ENCODE measurements at regions not wholly inside any gene's neighbourhood (a gene's known extent, or its start where the extent isn't known, plus 50 kb on each side); places are given as distances from the start of the nearest gene placed in this dataset.
A peak's percentile ranks its signal among the peaks of the same experiment; 100 is the strongest.

- no peak for DNase-seq
Observed at GRCh38 chr6:28709478-28710349, 184.0 kb downstream of the GPX5 start.

GRCh38 chr6:28710466-28711191, 184.9 kb downstream of the GPX5 start:
- no peak for DNase-seq

DNA sequence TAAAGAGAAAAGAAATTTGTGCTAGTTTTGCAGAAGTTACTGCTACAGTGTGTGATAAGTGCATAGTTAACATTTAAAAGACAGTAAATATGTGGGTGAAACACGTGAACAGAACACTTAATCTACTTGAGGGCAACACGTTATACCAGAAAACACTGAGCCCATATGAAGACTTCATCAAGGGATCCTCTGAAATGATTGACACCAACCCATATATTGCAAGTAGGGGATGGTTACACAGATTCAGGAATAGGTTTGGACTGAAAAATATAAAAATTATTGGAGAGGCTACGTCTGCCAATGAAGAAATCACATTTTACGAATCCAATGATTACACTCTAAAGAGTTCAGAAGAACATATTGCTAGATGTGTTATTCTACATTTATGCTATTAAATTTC, 185.6 kb downstream of the GPX5 start:
- DNase-seq = no peak

DNA sequence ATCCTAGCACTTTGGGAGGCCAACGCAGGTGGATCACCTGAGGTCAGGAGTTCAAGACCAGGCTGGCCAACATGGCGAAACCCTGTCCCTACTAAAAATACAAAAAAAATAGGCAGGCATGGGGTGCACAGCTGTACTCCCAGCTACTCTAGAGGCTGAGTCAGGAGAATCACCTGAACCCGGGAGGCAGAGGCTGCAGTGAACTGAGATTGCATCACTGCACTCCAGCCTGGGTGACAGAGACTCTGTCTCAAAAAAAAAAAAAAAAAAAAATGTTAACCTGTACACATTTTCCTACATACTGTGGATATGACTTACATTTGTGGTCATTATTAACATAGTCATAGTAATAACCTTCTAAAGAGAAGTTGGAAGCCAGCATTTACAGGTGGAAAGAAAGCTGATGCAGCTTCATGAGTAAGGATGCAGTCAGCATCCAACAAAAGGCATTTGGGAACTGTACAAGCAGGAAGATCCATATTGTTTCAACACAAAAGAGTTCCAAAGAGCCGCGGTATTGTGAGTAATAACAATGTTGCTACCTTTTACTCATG, 186.2 kb downstream of the GPX5 start:
- no peak for DNase-seq

- DNase-seq = no peak
Observed at GRCh38 chr6:28712982-28713381, 187.3 kb downstream of the GPX5 start.

GRCh38 chr6:28719275-28719940, 193.7 kb downstream of the GPX5 start:
- peak; percentile 16 for DNase-seq

- no peak for DNase-seq
Observed at GRCh38 chr6:28720357-28721231, 194.9 kb downstream of the GPX5 start.

- DNase-seq = no peak
Observed at GRCh38 chr6:28721372-28721771, 195.7 kb downstream of the GPX5 start.

DNA sequence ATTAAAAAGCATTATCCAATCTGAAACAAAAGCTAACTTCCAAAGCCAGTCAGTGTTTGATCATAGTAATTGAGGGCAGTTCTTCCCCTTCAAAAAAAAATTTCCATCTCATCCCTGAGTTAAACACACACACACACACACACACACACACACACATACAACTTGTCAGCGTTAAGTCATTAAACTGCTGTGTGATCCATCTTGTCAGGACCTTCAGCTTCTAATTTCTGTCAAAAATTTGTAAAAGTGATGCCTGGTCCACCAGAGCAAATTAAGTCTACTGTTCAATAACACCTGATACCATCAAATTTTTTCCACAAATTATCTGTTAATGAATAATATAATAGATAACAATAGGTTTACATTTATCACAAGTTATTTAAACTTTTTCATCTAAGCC, 198.7 kb downstream of the GPX5 start:
- DNase-seq = no peak

GRCh38 chr6:28725274-28725809, 198.4 kb downstream of the TRIM27 start:
- no peak for DNase-seq

- no peak for DNase-seq
Observed at GRCh38 chr6:28725890-28726348, 197.9 kb downstream of the TRIM27 start.

DNA sequence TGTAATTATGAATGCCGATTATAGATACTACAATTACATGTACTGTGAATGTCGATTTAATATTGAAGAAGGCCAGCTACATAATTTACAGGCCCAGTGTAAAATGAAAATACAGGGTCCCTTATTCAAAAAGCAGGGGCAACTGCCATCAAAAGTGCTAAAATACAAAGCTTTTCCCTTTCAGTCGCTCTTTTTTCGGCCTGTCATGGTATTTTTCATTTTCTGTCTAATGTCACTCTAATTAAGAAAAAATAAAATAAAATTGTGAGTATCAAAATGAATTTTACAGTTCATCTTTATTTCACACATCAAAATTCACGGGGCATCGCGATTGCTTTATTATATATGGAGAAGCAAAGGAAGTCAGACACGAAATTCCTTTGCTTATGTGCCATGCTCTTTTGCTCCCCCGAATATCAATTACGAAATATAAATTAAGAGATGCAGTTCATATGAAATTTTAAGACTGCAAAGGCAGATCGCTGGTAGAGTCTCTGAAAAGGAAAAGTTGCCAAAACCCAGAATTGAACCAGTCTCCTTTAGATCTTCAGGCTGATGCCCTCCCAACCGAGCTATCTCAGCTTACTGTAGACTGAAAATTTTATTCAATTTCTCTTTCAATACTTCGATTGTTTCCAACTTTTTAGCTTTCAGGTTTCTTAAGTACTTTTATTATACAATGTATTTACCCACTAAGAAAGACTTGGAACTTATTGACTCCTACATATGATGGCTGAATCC, 197.0 kb downstream of the TRIM27 start:
- no peak for DNase-seq

- DNase-seq = peak; percentile 82
Observed at GRCh38 chr6:28727559-28728211, 196.1 kb downstream of the TRIM27 start.

DNA sequence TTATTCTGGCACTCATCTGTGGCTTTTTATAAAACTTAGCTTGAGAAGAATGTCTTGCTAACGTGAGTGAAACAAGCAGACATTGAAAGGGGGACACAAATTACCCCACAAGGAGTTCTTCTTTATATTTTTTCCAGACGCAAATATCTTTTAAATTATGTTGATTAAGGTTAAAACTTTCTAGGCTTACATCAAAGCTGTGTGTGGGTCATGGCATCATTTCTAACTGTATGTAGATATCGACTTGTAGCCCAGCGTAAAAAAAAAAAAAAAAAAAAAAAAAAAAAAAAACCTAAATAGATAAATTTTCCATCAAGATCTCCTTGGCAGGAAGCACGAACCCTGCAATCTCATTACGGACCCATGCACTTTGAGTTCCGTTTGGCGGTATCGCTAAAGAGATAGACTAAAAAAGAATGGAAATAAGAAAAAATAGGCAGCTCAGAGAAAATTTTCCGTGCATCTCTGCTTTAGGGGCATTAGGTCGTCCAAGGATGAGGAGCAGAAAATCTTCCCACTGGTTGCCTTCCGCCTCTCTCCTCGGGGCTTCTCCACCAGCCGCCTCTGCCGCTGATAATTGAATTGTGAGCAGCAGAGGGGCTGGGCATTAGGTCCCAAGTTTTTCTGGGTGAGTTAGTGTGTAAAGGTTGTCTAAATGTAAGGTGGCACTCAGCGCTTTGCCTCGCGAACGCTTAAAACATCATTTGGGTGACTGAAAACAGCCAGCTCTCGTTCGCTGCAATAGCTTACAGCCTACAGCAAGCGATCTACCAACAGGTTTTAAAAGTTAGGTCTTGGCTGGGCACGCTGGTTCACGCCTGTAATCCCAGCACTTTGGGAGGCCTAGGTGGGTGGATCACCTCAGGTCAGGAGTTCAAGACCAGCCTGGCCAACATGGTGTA, 194.0 kb downstream of the TRIM27 start:
- DNase-seq = no peak

- DNase-seq = no peak
Observed at GRCh38 chr6:28732052-28732451, 191.7 kb downstream of the TRIM27 start.

DNA sequence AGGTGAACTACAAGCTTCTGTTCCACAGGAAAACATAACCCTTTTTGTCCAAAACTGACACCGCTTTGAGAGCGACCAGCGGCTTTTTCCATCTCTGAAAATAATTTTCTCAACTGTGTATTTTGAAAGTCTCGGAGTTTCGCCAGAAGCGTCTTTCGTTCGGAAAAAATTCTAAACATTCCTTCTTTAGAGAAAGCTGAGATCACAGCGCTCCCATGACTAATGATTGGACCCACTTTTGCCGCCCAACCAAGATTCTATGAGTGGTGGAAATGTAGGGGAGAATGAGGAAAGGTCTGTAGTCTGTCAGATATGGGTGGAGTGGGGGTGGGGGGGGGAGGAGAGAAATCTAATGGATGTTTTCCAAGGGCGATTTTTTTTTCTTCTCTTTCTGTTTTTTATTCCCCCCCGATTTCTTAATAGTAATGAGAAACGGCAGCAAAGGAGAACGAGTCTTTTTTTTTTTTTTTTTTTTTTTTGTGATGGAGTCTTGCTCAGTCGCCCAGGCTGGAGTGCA, 189.3 kb downstream of the TRIM27 start:
- no peak for DNase-seq

DNA sequence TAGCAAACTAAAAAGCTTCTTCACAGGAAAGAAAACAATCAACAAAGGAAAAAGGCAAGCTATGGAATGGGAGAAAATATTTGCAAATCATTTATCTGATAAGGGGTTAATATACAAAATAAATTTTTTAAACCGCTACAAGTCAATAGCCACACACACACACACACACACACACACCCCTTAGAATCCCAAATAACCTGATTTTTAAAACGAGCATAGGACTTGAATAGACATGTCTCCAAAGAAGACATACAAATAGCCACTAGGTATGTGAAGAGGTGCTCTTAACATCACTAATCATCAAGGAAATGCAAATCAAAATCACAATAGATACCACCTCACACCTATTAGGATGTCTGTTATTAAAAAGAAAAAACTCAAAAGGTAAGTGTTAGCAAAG, 187.7 kb downstream of the TRIM27 start:
- no peak for DNase-seq

DNA sequence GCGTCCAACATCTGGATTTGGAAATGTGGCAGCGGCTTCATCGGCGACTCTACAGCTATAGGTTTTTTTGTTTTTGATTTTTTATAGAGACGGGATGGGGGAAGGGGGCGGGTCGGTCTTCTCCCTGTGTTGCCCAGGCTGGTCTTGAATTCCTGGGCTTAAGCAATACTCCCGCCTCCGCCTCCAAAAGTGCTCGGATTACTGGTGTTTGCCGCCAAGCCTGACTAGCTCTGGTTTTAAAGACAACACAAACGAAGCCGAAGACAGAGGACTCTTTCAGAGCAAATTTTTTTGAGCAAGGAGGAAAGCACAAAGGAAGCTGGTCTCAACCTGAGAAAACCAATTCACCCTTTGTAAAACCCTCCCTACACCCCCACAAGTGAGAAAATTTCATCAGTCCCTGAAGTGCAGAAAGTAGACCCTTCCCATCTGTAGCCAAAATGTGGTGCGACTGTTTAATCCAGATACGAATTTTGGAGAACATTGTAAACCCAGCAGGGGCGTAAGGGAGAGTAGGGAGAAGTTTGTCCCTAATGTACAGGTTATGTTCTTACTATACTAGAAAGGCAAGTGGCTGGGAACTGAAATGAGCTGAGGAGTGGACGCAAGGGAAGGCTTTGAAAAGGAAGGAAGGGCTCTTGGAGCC, 185.9 kb downstream of the TRIM27 start:
- DNase-seq = no peak

DNA sequence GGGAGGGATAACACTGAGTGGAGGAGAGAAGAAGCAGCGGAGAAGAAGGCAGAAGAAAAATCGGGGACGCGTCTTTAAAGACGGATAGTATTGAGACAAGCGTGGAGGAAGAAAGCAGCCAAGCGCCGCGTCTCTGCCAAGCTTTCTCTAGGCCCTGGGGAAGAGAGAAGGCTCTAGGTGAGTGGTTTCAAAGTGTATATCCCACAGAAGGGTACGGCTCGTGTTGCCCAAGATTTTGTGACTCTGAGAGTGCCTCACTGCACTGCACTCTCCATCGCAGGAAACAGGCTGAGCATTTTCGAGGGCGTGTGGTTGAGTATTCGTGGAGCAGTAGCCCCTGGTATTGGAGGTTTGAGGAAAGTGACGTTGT, 185.4 kb downstream of the TRIM27 start:
- no peak for DNase-seq

Measured in MV-4-11 (cell line).